ENCODE measurements at regions not wholly inside any gene's neighbourhood (a gene's known extent, or its start where the extent isn't known, plus 50 kb on each side); places are given as distances from the start of the nearest gene placed in this dataset.

GRCh38 chr4:140211693-140212092, 57.7 kb upstream of the MAML3 start:
- ATAC-seq (no peak), DNase-seq (no peak)
- H3K27ac ChIP-seq, result no peak overlapping the region
- 63% methylated on average over 2 of the region's 2 CpGs for WGBS (ENCODE audit: insufficient coverage, low coverage, low lambda C conversion rate, missing lambda C conversion rate)
- no peaks in the 10 kb centered on the region for H3K4me1 ChIP-seq
- no peaks in the 10 kb centered on the region for H3K27me3 ChIP-seq
- intact Hi-C loops (cut with DNase I), result no loop called here
- TF ChIP-seq POLR2A (IDR thresholded peaks at IDR 0.05) (no peak), CTCF (IDR thresholded peaks at IDR 0.05) (no peak)
- H3K4me3 ChIP-seq, result no peak overlapping the region
- no peaks in the 10 kb centered on the region for H3K9me3 ChIP-seq
- no peaks in the 10 kb centered on the region for H3K36me3 ChIP-seq

- Histone ChIP-seq H3K4me1 (no peaks in the 10 kb centered on the region), H3K9me3 (no peaks in the 10 kb centered on the region), H3K27ac (no peak overlapping the region), H3K36me3 (no peaks in the 10 kb centered on the region), H3K27me3 (no peaks in the 10 kb centered on the region), H3K4me3 (no peak overlapping the region)
- DNase-seq (no peak), ATAC-seq (no peak)
- no peak for TF ChIP-seq POLR2A (IDR thresholded peaks at IDR 0.05)
- TF ChIP-seq CTCF (IDR thresholded peaks at IDR 0.05), result no peak
- intact Hi-C loops (cut with DNase I), result no loop called here
Observed at GRCh38 chr4:140211161-140211560, 57.2 kb upstream of the MAML3 start.

- Histone ChIP-seq H3K36me3 (no peaks in the 10 kb centered on the region), H3K9me3 (no peaks in the 10 kb centered on the region), H3K27me3 (no peaks in the 10 kb centered on the region), H3K4me1 (no peaks in the 10 kb centered on the region), H3K27ac (no peak overlapping the region), H3K4me3 (no peak overlapping the region)
- ATAC-seq (no peak), DNase-seq (no peak)
- TF ChIP-seq POLR2A (IDR thresholded peaks at IDR 0.05) (no peak), CTCF (IDR thresholded peaks at IDR 0.05) (no peak)
- intact Hi-C loops (cut with DNase I), result no loop called here
- 89% methylated on average over 1 of the region's 1 CpG for WGBS (ENCODE audit: insufficient coverage, low coverage, low lambda C conversion rate, missing lambda C conversion rate)
Observed at GRCh38 chr4:140208921-140209320, 54.9 kb upstream of the MAML3 start.

Data from right lobe of liver (tissue), 6 donors.